ENCODE measurements at regions not wholly inside any gene's neighbourhood (a gene's known extent, or its start where the extent isn't known, plus 50 kb on each side); places are given as distances from the start of the nearest gene placed in this dataset.
A peak's percentile ranks its signal among the peaks of the same experiment; 100 is the strongest.

DNA sequence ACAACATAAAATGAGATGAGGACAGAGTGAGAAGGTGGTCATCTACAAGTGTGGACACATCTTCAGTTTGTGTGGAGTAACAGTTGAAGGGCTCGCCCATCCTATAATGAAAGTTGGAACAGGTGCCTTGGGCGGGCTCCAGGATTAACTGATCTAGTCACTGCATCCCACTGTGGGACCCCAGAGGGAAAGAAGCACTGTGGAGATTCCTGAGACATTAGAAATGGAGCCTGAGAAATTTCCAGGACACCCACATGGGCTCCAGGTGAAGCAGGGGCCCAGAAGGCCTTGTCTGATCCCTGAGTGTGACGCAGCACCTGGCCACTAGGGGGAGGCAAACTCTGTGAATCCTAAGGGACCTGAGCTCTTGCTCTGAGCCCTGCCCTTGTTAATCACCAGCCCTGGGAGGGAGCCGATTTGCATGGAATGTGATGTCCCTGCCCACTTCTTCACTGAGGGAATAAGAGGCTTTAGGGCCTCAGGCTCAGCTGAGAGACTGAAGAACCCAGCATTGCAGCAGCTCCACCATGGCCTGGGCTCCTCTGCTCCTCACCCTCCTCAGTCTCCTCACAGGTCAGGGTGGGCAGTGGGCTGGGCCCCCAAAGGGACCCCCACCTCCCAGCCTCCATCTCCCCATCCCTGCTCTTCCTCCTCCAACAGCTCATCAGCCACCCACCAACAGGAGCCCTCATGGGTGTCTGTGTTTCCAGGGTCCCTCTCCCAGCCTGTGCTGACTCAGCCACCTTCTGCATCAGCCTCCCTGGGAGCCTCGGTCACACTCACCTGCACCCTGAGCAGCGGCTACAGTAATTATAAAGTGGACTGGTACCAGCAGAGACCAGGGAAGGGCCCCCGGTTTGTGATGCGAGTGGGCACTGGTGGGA is 98.4 kb downstream of the VPREB1 start:
- TF ChIP-seq, protein P1, sequence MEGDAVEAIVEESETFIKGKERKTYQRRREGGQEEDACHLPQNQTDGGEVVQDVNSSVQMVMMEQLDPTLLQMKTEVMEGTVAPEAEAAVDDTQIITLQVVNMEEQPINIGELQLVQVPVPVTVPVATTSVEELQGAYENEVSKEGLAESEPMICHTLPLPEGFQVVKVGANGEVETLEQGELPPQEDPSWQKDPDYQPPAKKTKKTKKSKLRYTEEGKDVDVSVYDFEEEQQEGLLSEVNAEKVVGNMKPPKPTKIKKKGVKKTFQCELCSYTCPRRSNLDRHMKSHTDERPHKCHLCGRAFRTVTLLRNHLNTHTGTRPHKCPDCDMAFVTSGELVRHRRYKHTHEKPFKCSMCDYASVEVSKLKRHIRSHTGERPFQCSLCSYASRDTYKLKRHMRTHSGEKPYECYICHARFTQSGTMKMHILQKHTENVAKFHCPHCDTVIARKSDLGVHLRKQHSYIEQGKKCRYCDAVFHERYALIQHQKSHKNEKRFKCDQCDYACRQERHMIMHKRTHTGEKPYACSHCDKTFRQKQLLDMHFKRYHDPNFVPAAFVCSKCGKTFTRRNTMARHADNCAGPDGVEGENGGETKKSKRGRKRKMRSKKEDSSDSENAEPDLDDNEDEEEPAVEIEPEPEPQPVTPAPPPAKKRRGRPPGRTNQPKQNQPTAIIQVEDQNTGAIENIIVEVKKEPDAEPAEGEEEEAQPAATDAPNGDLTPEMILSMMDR (IDR thresholded peaks at IDR 0.05): peak; percentile 61 to 88 (median 79)
- TF ChIP-seq EP300 (IDR thresholded peaks at IDR 0.05; ENCODE audit: low read depth) (no peak), POLR2AphosphoS5 (IDR thresholded peaks at IDR 0.05) (no peak), POLR2A (IDR thresholded peaks at IDR 0.05) (no peak)

Data from transverse colon (tissue), 4 donors.